ENCODE measurements at regions not wholly inside any gene's neighbourhood (a gene's known extent, or its start where the extent isn't known, plus 50 kb on each side); places are given as distances from the start of the nearest gene placed in this dataset.
A peak's percentile ranks its signal among the peaks of the same experiment; 100 is the strongest.
"Not testable (repeated sequence)": the region's sequence is repeated elsewhere in the genome, so short reads cannot be mapped to it uniquely, and the experiment has no call there.

- H3K23ac ChIP-seq (ENCODE audit: low read length in 2 of 2); H3K14ac ChIP-seq (ENCODE audit: low read length in 2 of 2); H3K4ac ChIP-seq (ENCODE audit: low read depth in 1 of 2, low read length in 2 of 2); H3K27ac ChIP-seq (ENCODE audit: low read length, poor library complexity, severe bottlenecking); H3K9me3 ChIP-seq (ENCODE audit: control insufficient read depth, low read length); H3K27me3 ChIP-seq (ENCODE audit: control insufficient read depth in 1 of 2, insufficient read depth in 1 of 2, low read length in 2 of 2); DNase-seq; H2BK120ac ChIP-seq (ENCODE audit: low read depth, low read length); H4K8ac ChIP-seq (ENCODE audit: low read length); H3K18ac ChIP-seq (ENCODE audit: low read depth in 1 of 2, low read length in 2 of 2); H3K4me3 ChIP-seq (ENCODE audit: insufficient read depth in 1 of 2, low read depth in 1 of 2, low read length in 2 of 2); H2AK5ac ChIP-seq (ENCODE audit: low read length, severe bottlenecking); H2BK5ac ChIP-seq (ENCODE audit: low read depth, low read length, poor library complexity, severe bottlenecking); H4K91ac ChIP-seq (ENCODE audit: low read length); H3K4me2 ChIP-seq (ENCODE audit: low read length, poor library complexity, severe bottlenecking); H3K9ac ChIP-seq (ENCODE audit: low read length); H3K4me1 ChIP-seq (ENCODE audit: control insufficient read depth, insufficient read depth, low read depth, low read length); H2BK15ac ChIP-seq (ENCODE audit: low read depth, poor library complexity, severe bottlenecking); H2AFZ ChIP-seq (ENCODE audit: low read depth, low read length); H3K79me1 ChIP-seq (replicated peaks; ENCODE audit: low read length, poor library complexity, severe bottlenecking); H2BK12ac ChIP-seq (ENCODE audit: low read length in 2 of 2): not testable (repeated sequence)
- WGBS: 99% methylated on average over 5 of the region's 5 CpGs
- H3K36me3 ChIP-seq (ENCODE audit: control insufficient read depth in 1 of 2, insufficient read depth in 2 of 2, low read depth in 1 of 2, low read length in 2 of 2): peaks cover 20 to 24% of the 10 kb centered on the region in 2 experiments
Measured at GRCh38 chr16:70023956-70024355, 72.8 kb downstream of the CLEC18A start.

GRCh38 chr16:70026165-70026854, 75.2 kb downstream of the CLEC18A start:
- not testable (repeated sequence) for H2BK15ac ChIP-seq (ENCODE audit: low read depth, poor library complexity, severe bottlenecking); H4K8ac ChIP-seq (ENCODE audit: low read length)
- 94% methylated on average over 6 of the region's 8 CpGs for WGBS

GRCh38 chr16:70032906-70033305, 81.2 kb upstream of the PDPR start:
- 98% methylated on average over 6 of the region's 10 CpGs for WGBS
- H3K4me1 ChIP-seq (ENCODE audit: control insufficient read depth, insufficient read depth, low read depth, low read length); H3K14ac ChIP-seq (ENCODE audit: low read length in 2 of 2); H2BK15ac ChIP-seq (ENCODE audit: low read depth, poor library complexity, severe bottlenecking); DNase-seq; H4K91ac ChIP-seq (ENCODE audit: low read length); H3K4me2 ChIP-seq (ENCODE audit: low read length, poor library complexity, severe bottlenecking); H2BK5ac ChIP-seq (ENCODE audit: low read depth, low read length, poor library complexity, severe bottlenecking); H2BK12ac ChIP-seq (ENCODE audit: low read length in 2 of 2); H2AFZ ChIP-seq (ENCODE audit: low read depth, low read length); H4K8ac ChIP-seq (ENCODE audit: low read length); H3K79me1 ChIP-seq (replicated peaks; ENCODE audit: low read length, poor library complexity, severe bottlenecking); H2BK120ac ChIP-seq (ENCODE audit: low read depth, low read length); H3K18ac ChIP-seq (ENCODE audit: low read depth in 1 of 2, low read length in 2 of 2); H2AK5ac ChIP-seq (ENCODE audit: low read length, severe bottlenecking); H3K4ac ChIP-seq (ENCODE audit: low read depth in 1 of 2, low read length in 2 of 2); H3K27ac ChIP-seq (ENCODE audit: low read length, poor library complexity, severe bottlenecking); H3K4me3 ChIP-seq (ENCODE audit: insufficient read depth in 1 of 2, low read depth in 1 of 2, low read length in 2 of 2); H3K27me3 ChIP-seq (ENCODE audit: control insufficient read depth in 1 of 2, insufficient read depth in 1 of 2, low read length in 2 of 2); H3K9me3 ChIP-seq (ENCODE audit: control insufficient read depth, low read length); H3K9ac ChIP-seq (ENCODE audit: low read length); H3K23ac ChIP-seq (ENCODE audit: low read length in 2 of 2): not testable (repeated sequence)
- H3K36me3 ChIP-seq (ENCODE audit: control insufficient read depth in 1 of 2, insufficient read depth in 2 of 2, low read depth in 1 of 2, low read length in 2 of 2): peaks cover 11 to 37% of the 10 kb centered on the region in 2 experiments

More at GRCh38 chr16:70026165-70026854, 75.2 kb downstream of the CLEC18A start:
- peaks cover 13 to 31% of the 10 kb centered on the region in 2 experiments for H3K36me3 ChIP-seq (ENCODE audit: control insufficient read depth in 1 of 2, insufficient read depth in 2 of 2, low read depth in 1 of 2, low read length in 2 of 2)
- not testable (repeated sequence) for H3K4ac ChIP-seq (ENCODE audit: low read depth in 1 of 2, low read length in 2 of 2); H3K18ac ChIP-seq (ENCODE audit: low read depth in 1 of 2, low read length in 2 of 2); H3K4me1 ChIP-seq (ENCODE audit: control insufficient read depth, insufficient read depth, low read depth, low read length); H3K4me2 ChIP-seq (ENCODE audit: low read length, poor library complexity, severe bottlenecking); H2BK120ac ChIP-seq (ENCODE audit: low read depth, low read length); H3K27ac ChIP-seq (ENCODE audit: low read length, poor library complexity, severe bottlenecking); H3K9ac ChIP-seq (ENCODE audit: low read length); H3K23ac ChIP-seq (ENCODE audit: low read length in 2 of 2); H2AFZ ChIP-seq (ENCODE audit: low read depth, low read length); H2BK12ac ChIP-seq (ENCODE audit: low read length in 2 of 2); H3K4me3 ChIP-seq (ENCODE audit: insufficient read depth in 1 of 2, low read depth in 1 of 2, low read length in 2 of 2); H3K27me3 ChIP-seq (ENCODE audit: control insufficient read depth in 1 of 2, insufficient read depth in 1 of 2, low read length in 2 of 2); H2AK5ac ChIP-seq (ENCODE audit: low read length, severe bottlenecking); H3K9me3 ChIP-seq (ENCODE audit: control insufficient read depth, low read length); H2BK5ac ChIP-seq (ENCODE audit: low read depth, low read length, poor library complexity, severe bottlenecking); H3K14ac ChIP-seq (ENCODE audit: low read length in 2 of 2); H4K91ac ChIP-seq (ENCODE audit: low read length); H3K79me1 ChIP-seq (replicated peaks; ENCODE audit: low read length, poor library complexity, severe bottlenecking)
- DNase-seq: peak; percentile 57

GRCh38 chr16:70037913-70038312, 76.2 kb upstream of the PDPR start:
- H3K36me3 ChIP-seq (ENCODE audit: control insufficient read depth in 1 of 2, insufficient read depth in 2 of 2, low read depth in 1 of 2, low read length in 2 of 2): peaks cover 17 to 30% of the 10 kb centered on the region in 2 experiments
- H2BK120ac ChIP-seq (ENCODE audit: low read depth, low read length); H3K23ac ChIP-seq (ENCODE audit: low read length in 2 of 2); H3K4me3 ChIP-seq (ENCODE audit: insufficient read depth in 1 of 2, low read depth in 1 of 2, low read length in 2 of 2); H2AFZ ChIP-seq (ENCODE audit: low read depth, low read length); H3K4ac ChIP-seq (ENCODE audit: low read depth in 1 of 2, low read length in 2 of 2); H3K9ac ChIP-seq (ENCODE audit: low read length); H2BK12ac ChIP-seq (ENCODE audit: low read length in 2 of 2); H2BK15ac ChIP-seq (ENCODE audit: low read depth, poor library complexity, severe bottlenecking); H2BK5ac ChIP-seq (ENCODE audit: low read depth, low read length, poor library complexity, severe bottlenecking); H3K18ac ChIP-seq (ENCODE audit: low read depth in 1 of 2, low read length in 2 of 2); H3K14ac ChIP-seq (ENCODE audit: low read length in 2 of 2); H4K8ac ChIP-seq (ENCODE audit: low read length); H2AK5ac ChIP-seq (ENCODE audit: low read length, severe bottlenecking); H4K91ac ChIP-seq (ENCODE audit: low read length); DNase-seq; H3K27me3 ChIP-seq (ENCODE audit: control insufficient read depth in 1 of 2, insufficient read depth in 1 of 2, low read length in 2 of 2); H3K9me3 ChIP-seq (ENCODE audit: control insufficient read depth, low read length); H3K79me1 ChIP-seq (replicated peaks; ENCODE audit: low read length, poor library complexity, severe bottlenecking); H3K4me1 ChIP-seq (ENCODE audit: control insufficient read depth, insufficient read depth, low read depth, low read length); H3K27ac ChIP-seq (ENCODE audit: low read length, poor library complexity, severe bottlenecking); H3K4me2 ChIP-seq (ENCODE audit: low read length, poor library complexity, severe bottlenecking): not testable (repeated sequence)
- WGBS: no CpG with 5 or more reads among the region's 3 CpGs

Data from mesenchymal stem cell (in vitro differentiated cells and primary cell).